HCT116 (cell line): ENCODE measurements at regions not wholly inside any gene's neighbourhood (a gene's known extent, or its start where the extent isn't known, plus 50 kb on each side); places are given as distances from the start of the nearest gene placed in this dataset.

Experiments
- ATAC-seq: fragments of 200-7000 bp; cut with Tn5 transposase; 2 replicates; pipeline ENCODE4 v1.9.1; 2020; ENCODE audit warnings: mild to moderate bottlenecking, moderate library complexity
- BruUV-seq: library from RNA; stranded (reverse); fragments of 400-500 nt; replicated peaks from 2 replicates; lab custom pipeline; 2021; lab: Mats Ljungman, UMichigan
- CTCF ChIA-PET: fragments of 300-600 bp; sonication (Branson Sonifier 250); formaldehyde crosslinking; loops from one replicate; lab custom pipeline; 2021; ENCODE audit warnings: antibody characterized with exemption; lab: Charles Lee
- POLR2A ChIA-PET: fragments of 300-600, 350-600 bp; sonication (Branson Sonifier 250); formaldehyde crosslinking; loops from one replicate; lab custom pipeline; 2021; ENCODE audit warnings: antibody characterized with exemption; lab: Charles Lee
- RAD21 ChIA-PET, 2 experiments: fragments of 300-600 bp; sonication (Branson Sonifier 250); formaldehyde crosslinking; loops; one replicate each; lab custom pipeline; 2023; ENCODE audit warnings: low total read pairs in 2 of 2; ENCODE audit not compliant: uncharacterized antibody in 2 of 2, unreplicated experiment in 2 of 2, low non-redundant PET in 1 of 2; lab: Charles Lee
- DNase-seq: peaks from one replicate; pipeline ENCODE4 v3.0.0-alpha.2; 2010; ENCODE audit warnings: low read depth, low spot score
- H2AFZ ChIP-seq: fragments of 200-600 bp; shearing (Covaris generic), sonication (generic); 2 replicates; pipeline ENCODE4 v1.6.1; 2017; ENCODE audit warnings: low read depth, mixed run types, mixed read lengths, antibody characterized with exemption, low read length; ENCODE audit not compliant: poor library complexity, severe bottlenecking
- H3K27ac ChIP-seq: 2 replicates; pipeline ENCODE4 v1.5.1; 2012; ENCODE audit warnings: low read depth, low read length
- H3K27me3 ChIP-seq: fragments of 200-600 bp; sonication (generic); 2 replicates; pipeline ENCODE4 v1.6.1; 2016; ENCODE audit warnings: mixed run types, low read length, mixed read lengths; ENCODE audit not compliant: insufficient read depth
- H3K36me3 ChIP-seq, 2 experiments: fragments of 200-500 bp in 1 of 2; fragments of 200-600 bp in 1 of 2; sonication (Bioruptor generic) in 1 of 2; sonication (generic) in 1 of 2; 2 replicates each; pipeline versions ENCODE4 v1.5.1 to v1.6.1; 2014 to 2016; ENCODE audit warnings: low read length in 2 of 2, inconsistent platforms in 1 of 2, mixed read lengths in 1 of 2, mixed run types in 1 of 2; ENCODE audit not compliant: insufficient read depth in 2 of 2, control insufficient read depth in 1 of 2
- H3K4me1 ChIP-seq, 2 experiments: fragments of 200-600 bp in 1 of 2; sonication (generic) in 1 of 2; 2 replicates each; pipeline versions ENCODE4 v1.5.1 to v1.6.1; 2012 to 2017; ENCODE audit warnings: low read length in 2 of 2, inconsistent platforms in 1 of 2, mild to moderate bottlenecking in 1 of 2, mixed read lengths in 1 of 2, mixed run types in 1 of 2, moderate library complexity in 1 of 2; ENCODE audit not compliant: insufficient read depth in 2 of 2, control insufficient read depth in 1 of 2
- H3K4me2 ChIP-seq: fragments of 200-600 bp; sonication (generic); 2 replicates; pipeline ENCODE4 v1.6.1; 2017; ENCODE audit warnings: mixed run types, low read length, mixed read lengths
- H3K4me3 ChIP-seq, 2 experiments: fragments of 200-600 bp in 1 of 2; sonication (generic) in 1 of 2; replicated peaks in 1 of 2; 2 replicates each; pipeline ENCODE4 v1.5.1; 2011 to 2016; ENCODE audit warnings: low read length in 2 of 2, control low read depth in 1 of 2, low read depth in 1 of 2, mild to moderate bottlenecking in 1 of 2, mixed read lengths in 1 of 2, mixed run types in 1 of 2
- H3K79me2 ChIP-seq: fragments of 200-600 bp; sonication (generic); 2 replicates; pipeline ENCODE4 v1.6.1; 2017; ENCODE audit warnings: mild to moderate bottlenecking, mixed run types, low read length, moderate library complexity, mixed read lengths; ENCODE audit not compliant: insufficient read depth
- H3K9ac ChIP-seq: fragments of 200-600 bp; sonication (generic); 2 replicates; pipeline ENCODE4 v1.6.1; 2016; ENCODE audit warnings: low read length, mixed read lengths
- H3K9me2 ChIP-seq: fragments of 200-600 bp; sonication (generic), shearing (Covaris generic); 2 replicates; pipeline ENCODE4 v1.6.1; 2017; ENCODE audit warnings: mixed run types, mild to moderate bottlenecking, moderate library complexity; ENCODE audit not compliant: insufficient read depth
- H3K9me3 ChIP-seq, 2 experiments: fragments of 200-500 bp in 1 of 2; fragments of 200-600 bp in 1 of 2; sonication (Bioruptor generic) in 1 of 2; sonication (generic) in 1 of 2; 2 replicates each; pipeline ENCODE4 v1.6.1; 2014 to 2017; ENCODE audit warnings: low read length in 2 of 2, mixed read lengths in 2 of 2, inconsistent platforms in 1 of 2, low read depth in 1 of 2, mild to moderate bottlenecking in 1 of 2, mixed run types in 1 of 2, moderate library complexity in 1 of 2; ENCODE audit not compliant: control insufficient read depth in 1 of 2, insufficient read depth in 1 of 2
- H4K20me1 ChIP-seq: fragments of 200-600 bp; sonication (generic), shearing (Covaris generic); 2 replicates; pipeline ENCODE4 v1.6.1; 2017; ENCODE audit warnings: mixed run types, mild to moderate bottlenecking, moderate library complexity; ENCODE audit not compliant: insufficient read depth
- CBX3 ChIP-seq: IDR thresholded peaks from 2 replicates; pipeline ENCODE4 v1.6.1; 2012; ENCODE audit warnings: low read depth
- CEBPB ChIP-seq: IDR thresholded peaks from 2 replicates; pipeline ENCODE4 v1.6.1; 2012; ENCODE audit warnings: low read depth
- EZH2 ChIP-seq: fragments of 200-600 bp; sonication (generic); IDR thresholded peaks from 2 replicates; pipeline ENCODE4 v1.6.1; 2017; ENCODE audit warnings: antibody characterized with exemption, mixed run types
- EZH2phosphoT487 ChIP-seq: fragments of 200-600 bp; IDR thresholded peaks from 2 replicates; pipeline ENCODE4 v1.6.1; 2018; ENCODE audit warnings: antibody characterized with exemption, borderline replicate concordance
- JUND ChIP-seq: IDR thresholded peaks from 2 replicates; pipeline ENCODE4 v1.6.1; 2012
- POLR2AphosphoS5 ChIP-seq: IDR thresholded peaks from 2 replicates; pipeline ENCODE4 v1.6.1; 2011; ENCODE audit warnings: mild to moderate bottlenecking, low read depth, low read length, moderate library complexity
- SIN3A ChIP-seq: IDR thresholded peaks from 2 replicates; pipeline ENCODE4 v1.6.1; 2012; ENCODE audit warnings: low read depth
- SRF ChIP-seq: IDR thresholded peaks from 2 replicates; pipeline ENCODE4 v1.6.1; 2012; ENCODE audit warnings: low read depth
- YY1 ChIP-seq: IDR thresholded peaks from 2 replicates; pipeline ENCODE4 v1.6.1; 2011; ENCODE audit warnings: low read length, low read depth, moderate library complexity, mild to moderate bottlenecking; ENCODE audit not compliant: insufficient replicate concordance; ENCODE audit errors: extremely low read depth
- ZFX ChIP-seq: fragments of 450-650 bp; IDR thresholded peaks from 2 replicates; pipeline ENCODE4 v1.6.1; 2017
- intact Hi-C: fragments of 100-400 bp; cut with micrococcal nuclease; formaldehyde crosslinking; loops from 2 replicates; pipeline ENCODE4 v1.10.0; 2022
- TF ChIP-seq, protein P1 (sequence below): IDR thresholded peaks from 2 replicates; pipeline ENCODE4 v1.6.1; 2012
- TF ChIP-seq, protein P2 (sequence below): IDR thresholded peaks from 2 replicates; pipeline ENCODE4 v1.6.1; 2012
- TF ChIP-seq, protein P3 (sequence below), 3 experiments: fragments of 200-600 bp in 1 of 3; sonication (generic) in 1 of 3; IDR thresholded peaks in 2 of 3; conservative IDR thresholded peaks in 1 of 3; 2 replicates each; pipeline ENCODE4 v1.5.1; 2012 to 2017; ENCODE audit warnings: low read depth in 2 of 3, low read length in 2 of 3, antibody characterized with exemption in 1 of 3, borderline replicate concordance in 1 of 3, control low read depth in 1 of 3, mild to moderate bottlenecking in 1 of 3, mixed read lengths in 1 of 3, mixed run types in 1 of 3, moderate library complexity in 1 of 3; ENCODE audit not compliant: insufficient read depth in 1 of 3
- TF ChIP-seq, protein P4 (sequence below): IDR thresholded peaks from 2 replicates; pipeline ENCODE4 v1.6.1; 2012; ENCODE audit warnings: low read depth

DNA sequence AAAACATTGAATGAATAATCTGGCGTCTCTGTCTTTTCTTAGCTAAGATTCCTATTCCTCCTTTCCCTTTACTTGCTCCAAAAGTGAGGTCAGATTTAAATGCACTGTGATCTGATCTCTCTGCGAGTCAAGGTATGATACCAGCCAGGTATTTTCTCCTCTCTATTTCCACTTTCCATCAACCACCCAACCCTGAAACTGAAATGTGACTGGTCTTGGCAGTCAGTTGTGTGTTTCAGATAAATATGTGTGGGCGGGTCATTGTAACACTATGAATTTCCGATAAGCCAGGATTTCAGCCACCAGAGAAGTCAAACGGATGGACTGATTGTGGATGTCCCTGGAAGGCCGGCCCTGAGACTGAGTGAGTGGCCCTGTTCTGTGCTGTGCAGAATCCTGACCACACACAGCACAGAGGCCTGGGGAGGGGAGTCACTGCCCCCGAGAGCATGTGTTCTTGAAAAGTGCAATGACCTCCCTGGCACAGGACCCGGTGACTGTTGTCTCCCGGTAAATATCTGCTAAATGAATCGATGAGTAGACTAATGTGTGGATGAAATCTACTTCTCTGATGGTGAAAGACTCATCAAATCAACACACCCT lies 612.5 kb upstream of the TMEM132C start:
- no peak overlapping the region for H3K4me2 ChIP-seq
- no peak overlapping the region for H3K4me3 ChIP-seq
- peaks cover 4 to 9% of the 10 kb centered on the region in 2 experiments; a peak in 2 of 4 replicates for H3K9me3 ChIP-seq
- H3K27me3 ChIP-seq, result no peaks in the 10 kb centered on the region
- intact Hi-C loops, result no loop called here
- BruUV-seq, result no TSS peak
- H3K4me1 ChIP-seq, result no peaks in the 10 kb centered on the region
- no peak overlapping the region for H2AFZ ChIP-seq
- no peaks in the 10 kb centered on the region for H3K36me3 ChIP-seq
- ATAC-seq, result no peak
- no peak overlapping the region for H3K9ac ChIP-seq
- TF ChIP-seq ZFX (no peak), CEBPB (no peak), POLR2AphosphoS5 (no peak), SRF (no peak), EZH2 (no peak), YY1 (no peak), SIN3A (no peak), CBX3 (no peak), JUND (no peak), EZH2phosphoT487 (no peak)
- TF ChIP-seq, protein P1, sequence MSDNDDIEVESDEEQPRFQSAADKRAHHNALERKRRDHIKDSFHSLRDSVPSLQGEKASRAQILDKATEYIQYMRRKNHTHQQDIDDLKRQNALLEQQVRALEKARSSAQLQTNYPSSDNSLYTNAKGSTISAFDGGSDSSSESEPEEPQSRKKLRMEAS, result no peak
- TF ChIP-seq, protein P2, sequence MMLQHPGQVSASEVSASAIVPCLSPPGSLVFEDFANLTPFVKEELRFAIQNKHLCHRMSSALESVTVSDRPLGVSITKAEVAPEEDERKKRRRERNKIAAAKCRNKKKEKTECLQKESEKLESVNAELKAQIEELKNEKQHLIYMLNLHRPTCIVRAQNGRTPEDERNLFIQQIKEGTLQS, result no peak
- TF ChIP-seq, protein P3, sequence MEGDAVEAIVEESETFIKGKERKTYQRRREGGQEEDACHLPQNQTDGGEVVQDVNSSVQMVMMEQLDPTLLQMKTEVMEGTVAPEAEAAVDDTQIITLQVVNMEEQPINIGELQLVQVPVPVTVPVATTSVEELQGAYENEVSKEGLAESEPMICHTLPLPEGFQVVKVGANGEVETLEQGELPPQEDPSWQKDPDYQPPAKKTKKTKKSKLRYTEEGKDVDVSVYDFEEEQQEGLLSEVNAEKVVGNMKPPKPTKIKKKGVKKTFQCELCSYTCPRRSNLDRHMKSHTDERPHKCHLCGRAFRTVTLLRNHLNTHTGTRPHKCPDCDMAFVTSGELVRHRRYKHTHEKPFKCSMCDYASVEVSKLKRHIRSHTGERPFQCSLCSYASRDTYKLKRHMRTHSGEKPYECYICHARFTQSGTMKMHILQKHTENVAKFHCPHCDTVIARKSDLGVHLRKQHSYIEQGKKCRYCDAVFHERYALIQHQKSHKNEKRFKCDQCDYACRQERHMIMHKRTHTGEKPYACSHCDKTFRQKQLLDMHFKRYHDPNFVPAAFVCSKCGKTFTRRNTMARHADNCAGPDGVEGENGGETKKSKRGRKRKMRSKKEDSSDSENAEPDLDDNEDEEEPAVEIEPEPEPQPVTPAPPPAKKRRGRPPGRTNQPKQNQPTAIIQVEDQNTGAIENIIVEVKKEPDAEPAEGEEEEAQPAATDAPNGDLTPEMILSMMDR (IDR thresholded peaks at IDR 0.05 in 2 of 3, conservative IDR thresholded peaks at IDR 0.05 in 1 of 3; ENCODE audit: borderline replicate concordance in 1 of 3, insufficient read depth in 1 of 3, low read depth in 2 of 3, low read length in 2 of 3), result no peak
- TF ChIP-seq, protein P4, sequence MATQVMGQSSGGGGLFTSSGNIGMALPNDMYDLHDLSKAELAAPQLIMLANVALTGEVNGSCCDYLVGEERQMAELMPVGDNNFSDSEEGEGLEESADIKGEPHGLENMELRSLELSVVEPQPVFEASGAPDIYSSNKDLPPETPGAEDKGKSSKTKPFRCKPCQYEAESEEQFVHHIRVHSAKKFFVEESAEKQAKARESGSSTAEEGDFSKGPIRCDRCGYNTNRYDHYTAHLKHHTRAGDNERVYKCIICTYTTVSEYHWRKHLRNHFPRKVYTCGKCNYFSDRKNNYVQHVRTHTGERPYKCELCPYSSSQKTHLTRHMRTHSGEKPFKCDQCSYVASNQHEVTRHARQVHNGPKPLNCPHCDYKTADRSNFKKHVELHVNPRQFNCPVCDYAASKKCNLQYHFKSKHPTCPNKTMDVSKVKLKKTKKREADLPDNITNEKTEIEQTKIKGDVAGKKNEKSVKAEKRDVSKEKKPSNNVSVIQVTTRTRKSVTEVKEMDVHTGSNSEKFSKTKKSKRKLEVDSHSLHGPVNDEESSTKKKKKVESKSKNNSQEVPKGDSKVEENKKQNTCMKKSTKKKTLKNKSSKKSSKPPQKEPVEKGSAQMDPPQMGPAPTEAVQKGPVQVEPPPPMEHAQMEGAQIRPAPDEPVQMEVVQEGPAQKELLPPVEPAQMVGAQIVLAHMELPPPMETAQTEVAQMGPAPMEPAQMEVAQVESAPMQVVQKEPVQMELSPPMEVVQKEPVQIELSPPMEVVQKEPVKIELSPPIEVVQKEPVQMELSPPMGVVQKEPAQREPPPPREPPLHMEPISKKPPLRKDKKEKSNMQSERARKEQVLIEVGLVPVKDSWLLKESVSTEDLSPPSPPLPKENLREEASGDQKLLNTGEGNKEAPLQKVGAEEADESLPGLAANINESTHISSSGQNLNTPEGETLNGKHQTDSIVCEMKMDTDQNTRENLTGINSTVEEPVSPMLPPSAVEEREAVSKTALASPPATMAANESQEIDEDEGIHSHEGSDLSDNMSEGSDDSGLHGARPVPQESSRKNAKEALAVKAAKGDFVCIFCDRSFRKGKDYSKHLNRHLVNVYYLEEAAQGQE, result no peak
- DNase-seq, result no peak
- H3K79me2 ChIP-seq, result no peaks in the 10 kb centered on the region
- H4K20me1 ChIP-seq, result no peaks in the 10 kb centered on the region
- ChIA-PET POLR2A (no interaction called here), RAD21 (no interaction called here), CTCF (no interaction called here)
- no peak overlapping the region for H3K27ac ChIP-seq
- H3K9me2 ChIP-seq, result no peaks in the 10 kb centered on the region
